Glutamatergic neuron (in vitro differentiated cells): ENCODE measurements at regions not wholly inside any gene's neighbourhood (a gene's known extent, or its start where the extent isn't known, plus 50 kb on each side); places are given as distances from the start of the nearest gene placed in this dataset.
"Not testable (repeated sequence)": the region's sequence is repeated elsewhere in the genome, so short reads cannot be mapped to it uniquely, and the experiment has no call there.

ENCODE experiments used
- DNase-seq: peaks from one replicate; pipeline ENCODE4 v3.0.0; 2022
- H3K27ac Mint-ChIP-seq: one replicate; pipeline ENCODE4 v1.8.0; 2020; ENCODE audit warnings: mild to moderate bottlenecking, mixed read lengths, inconsistent platforms; ENCODE audit not compliant: unreplicated experiment
- H3K27me3 Mint-ChIP-seq: one replicate; pipeline ENCODE4 v1.8.0; 2020; ENCODE audit warnings: mild to moderate bottlenecking, moderate library complexity, mixed read lengths, inconsistent platforms; ENCODE audit not compliant: unreplicated experiment
- H3K36me3 Mint-ChIP-seq: one replicate; pipeline ENCODE4 v1.8.0; 2020; ENCODE audit warnings: mild to moderate bottlenecking, mixed read lengths, inconsistent platforms; ENCODE audit not compliant: unreplicated experiment
- H3K4me1 Mint-ChIP-seq: one replicate; pipeline ENCODE4 v1.8.0; 2020; ENCODE audit warnings: mild to moderate bottlenecking, low read depth, mixed read lengths, inconsistent platforms; ENCODE audit not compliant: unreplicated experiment
- H3K4me3 Mint-ChIP-seq: one replicate; pipeline ENCODE4 v1.8.0; 2020; ENCODE audit warnings: mild to moderate bottlenecking, mixed read lengths, inconsistent platforms; ENCODE audit not compliant: unreplicated experiment
- H3K9me3 Mint-ChIP-seq: one replicate; pipeline ENCODE4 v1.8.0; 2020; ENCODE audit warnings: mild to moderate bottlenecking, moderate library complexity, mixed read lengths, inconsistent platforms; ENCODE audit not compliant: unreplicated experiment
- TF ChIP-seq, protein P1 (sequence below): fragments of 200-600 bp; sonication (generic); IDR thresholded peaks from one replicate; pipeline ENCODE4 v1.5.0; 2021; ENCODE audit not compliant: partially characterized antibody, unreplicated experiment

DNA sequence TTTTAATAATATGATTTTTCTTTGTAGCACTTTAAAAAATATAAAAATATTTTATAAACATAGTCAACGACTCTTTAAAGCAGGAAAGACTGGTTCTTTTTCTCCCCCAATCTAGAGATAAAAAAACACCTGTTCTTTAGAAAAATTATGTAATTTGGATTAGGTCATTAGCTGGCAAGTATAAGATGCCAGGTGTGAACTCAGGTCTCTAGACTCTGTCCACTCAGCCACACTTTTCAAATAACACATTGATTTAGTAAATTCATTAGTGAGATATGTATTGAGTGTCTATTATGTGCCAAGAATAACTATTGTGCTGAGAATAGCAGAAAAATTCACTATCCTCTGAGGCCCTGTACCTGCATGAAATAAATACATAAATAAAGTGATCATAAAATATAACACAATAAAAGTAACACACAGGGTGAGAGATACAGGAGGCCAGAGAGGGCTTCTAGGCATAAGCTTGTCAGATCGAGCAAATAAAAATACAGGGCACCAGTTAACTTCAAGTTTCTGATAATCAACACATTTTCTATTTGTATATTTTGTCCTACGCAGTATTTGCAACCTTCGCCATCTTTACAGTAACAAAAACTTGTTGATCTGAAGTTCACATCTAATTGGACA, 867.1 kb upstream of the GBE1 start:
- TF ChIP-seq, protein P1, sequence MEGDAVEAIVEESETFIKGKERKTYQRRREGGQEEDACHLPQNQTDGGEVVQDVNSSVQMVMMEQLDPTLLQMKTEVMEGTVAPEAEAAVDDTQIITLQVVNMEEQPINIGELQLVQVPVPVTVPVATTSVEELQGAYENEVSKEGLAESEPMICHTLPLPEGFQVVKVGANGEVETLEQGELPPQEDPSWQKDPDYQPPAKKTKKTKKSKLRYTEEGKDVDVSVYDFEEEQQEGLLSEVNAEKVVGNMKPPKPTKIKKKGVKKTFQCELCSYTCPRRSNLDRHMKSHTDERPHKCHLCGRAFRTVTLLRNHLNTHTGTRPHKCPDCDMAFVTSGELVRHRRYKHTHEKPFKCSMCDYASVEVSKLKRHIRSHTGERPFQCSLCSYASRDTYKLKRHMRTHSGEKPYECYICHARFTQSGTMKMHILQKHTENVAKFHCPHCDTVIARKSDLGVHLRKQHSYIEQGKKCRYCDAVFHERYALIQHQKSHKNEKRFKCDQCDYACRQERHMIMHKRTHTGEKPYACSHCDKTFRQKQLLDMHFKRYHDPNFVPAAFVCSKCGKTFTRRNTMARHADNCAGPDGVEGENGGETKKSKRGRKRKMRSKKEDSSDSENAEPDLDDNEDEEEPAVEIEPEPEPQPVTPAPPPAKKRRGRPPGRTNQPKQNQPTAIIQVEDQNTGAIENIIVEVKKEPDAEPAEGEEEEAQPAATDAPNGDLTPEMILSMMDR = no peak
- no peaks in the 10 kb centered on the region for H3K36me3 Mint-ChIP-seq
- no peak overlapping the region for H3K27ac Mint-ChIP-seq
- DNase-seq = no peak
- H3K4me3 Mint-ChIP-seq = no peak overlapping the region
- H3K9me3 Mint-ChIP-seq = no peaks in the 10 kb centered on the region
- H3K27me3 Mint-ChIP-seq = peaks cover 1% of the 10 kb centered on the region
- no peaks in the 10 kb centered on the region for H3K4me1 Mint-ChIP-seq

GRCh38 chr3:82627733-82628132, 866.3 kb upstream of the GBE1 start:
- peaks cover 3% of the 10 kb centered on the region for H3K9me3 Mint-ChIP-seq

GRCh38 chr3:82620744-82621143, 859.3 kb upstream of the GBE1 start:
- H3K36me3 Mint-ChIP-seq = peaks cover 11% of the 10 kb centered on the region
- not testable (repeated sequence) for H3K4me3 Mint-ChIP-seq, H3K4me1 Mint-ChIP-seq

More at GRCh38 chr3:82627733-82628132, 866.3 kb upstream of the GBE1 start:
- H3K4me1 Mint-ChIP-seq = no peaks in the 10 kb centered on the region
- H3K36me3 Mint-ChIP-seq = no peaks in the 10 kb centered on the region
- H3K4me3 Mint-ChIP-seq = no peak overlapping the region
- DNase-seq = no peak
- H3K27me3 Mint-ChIP-seq = peaks cover 1% of the 10 kb centered on the region
- TF ChIP-seq, protein P1 = no peak
- no peak overlapping the region for H3K27ac Mint-ChIP-seq

GRCh38 chr3:82618594-82618993, 857.1 kb upstream of the GBE1 start:
- TF ChIP-seq, protein P1 = no peak
- DNase-seq = no peak
- Mint-ChIP-seq H3K27ac (no peak overlapping the region), H3K36me3 (peaks cover 11% of the 10 kb centered on the region), H3K4me1 (no peaks in the 10 kb centered on the region), H3K4me3 (no peak overlapping the region), H3K27me3 (no peaks in the 10 kb centered on the region), H3K9me3 (peaks cover 5% of the 10 kb centered on the region)

More at GRCh38 chr3:82620744-82621143, 859.3 kb upstream of the GBE1 start:
- H3K27ac Mint-ChIP-seq, H3K27me3 Mint-ChIP-seq, H3K9me3 Mint-ChIP-seq: not testable (repeated sequence)
- DNase-seq = peak; percentile 21

DNA sequence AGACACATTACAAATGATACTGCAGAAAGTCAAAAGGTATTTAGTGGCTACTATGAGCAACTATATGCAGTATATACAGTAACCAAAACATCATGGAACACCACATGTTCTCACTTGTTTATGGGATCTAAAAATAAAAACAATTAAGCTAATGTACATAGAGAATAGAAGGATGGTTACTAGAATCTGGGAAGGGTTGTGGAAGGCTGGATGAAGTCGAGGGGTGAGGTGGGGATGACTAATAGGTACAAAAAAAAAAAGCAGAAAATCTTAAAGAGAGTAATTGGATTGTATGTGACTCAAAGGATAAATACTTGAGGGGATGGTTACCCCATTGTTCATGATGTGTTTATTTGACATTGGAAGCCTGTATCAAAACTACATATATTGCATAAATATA, 848.8 kb upstream of the GBE1 start:
- H3K27me3 Mint-ChIP-seq = no peaks in the 10 kb centered on the region
- H3K9me3 Mint-ChIP-seq = no peaks in the 10 kb centered on the region
- H3K36me3 Mint-ChIP-seq = peaks cover 4% of the 10 kb centered on the region
- DNase-seq = no peak
- no peak overlapping the region for H3K27ac Mint-ChIP-seq
- TF ChIP-seq, protein P1 = no peak
- no peak overlapping the region for H3K4me3 Mint-ChIP-seq
- H3K4me1 Mint-ChIP-seq = peaks cover 11% of the 10 kb centered on the region
